SKM-1 treated with dmso at 0.1 percent for 144 hours (cell line): ENCODE measurements at regions not wholly inside any gene's neighbourhood (a gene's known extent, or its start where the extent isn't known, plus 50 kb on each side); places are given as distances from the start of the nearest gene placed in this dataset.

ENCODE experiments used
- DNase-seq: peaks from one replicate; lab custom pipeline; 2025; ENCODE audit not compliant: unreplicated experiment; lab: John Stamatoyannopoulos, UW

DNA sequence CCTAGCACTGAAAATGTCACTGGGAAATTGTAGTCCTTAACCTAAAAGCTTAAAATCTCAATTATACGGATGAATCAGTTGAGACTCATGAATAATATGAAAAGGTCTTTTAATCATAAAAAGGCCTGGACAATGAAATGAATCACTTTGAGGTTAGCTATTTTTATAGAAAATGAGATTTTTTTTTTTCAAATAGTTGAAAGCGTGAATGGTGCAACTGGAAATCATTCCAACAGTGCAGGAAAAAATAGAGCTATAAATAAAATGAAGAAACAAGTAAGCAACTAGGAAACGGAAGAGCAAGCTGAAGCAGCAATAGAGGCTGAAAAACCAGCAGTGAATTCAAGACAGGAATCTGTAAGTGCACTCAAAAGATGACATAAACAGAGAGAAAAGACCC, 142.9 kb downstream of the BACH1 start:
- DNase-seq = no peak

DNA sequence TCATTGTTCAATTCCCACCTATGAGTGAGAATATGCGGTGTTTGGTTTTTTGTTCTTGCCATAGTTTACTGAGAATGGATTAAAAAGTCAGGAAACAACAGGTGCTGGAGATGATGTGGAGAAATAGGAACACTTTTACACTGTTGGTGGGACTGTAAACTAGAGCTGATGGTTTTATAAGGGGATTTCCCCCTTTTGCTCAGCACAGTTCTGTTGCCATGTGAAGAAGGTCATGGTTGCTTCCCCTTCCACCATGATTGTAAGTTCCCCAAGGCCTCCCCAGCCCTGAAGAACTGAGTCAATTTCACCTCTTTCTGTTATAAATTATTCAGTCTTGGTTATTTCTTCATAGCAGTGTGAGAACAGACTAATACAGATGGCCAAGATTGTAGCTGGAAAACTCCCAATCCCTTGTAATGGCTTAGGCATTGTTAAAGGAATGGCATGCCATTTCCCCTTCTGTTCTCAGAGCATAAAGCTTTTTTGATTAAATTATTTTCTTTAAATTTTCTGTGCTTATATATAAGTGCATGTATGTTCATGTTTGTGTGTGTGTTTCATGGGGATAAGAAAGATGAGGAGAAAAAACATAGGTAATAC, 144.8 kb downstream of the BACH1 start:
- DNase-seq = no peak

DNA sequence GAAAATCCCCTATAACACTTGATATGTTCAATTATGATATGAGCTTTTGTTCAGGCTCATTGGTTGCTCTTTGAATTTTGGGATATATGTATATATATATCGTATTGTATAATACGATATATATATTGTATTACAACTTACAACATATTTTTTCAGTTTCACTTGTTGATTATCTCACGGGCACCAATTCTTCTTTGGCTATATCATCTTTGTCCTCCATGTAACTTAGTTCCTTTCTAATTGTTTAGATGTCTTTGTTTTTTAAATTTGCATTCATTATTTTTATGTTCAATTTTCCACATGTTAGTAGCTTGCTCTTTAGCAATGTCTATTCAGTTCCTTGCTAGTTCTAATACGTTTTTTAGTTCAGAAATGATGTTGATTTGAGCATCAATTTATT, 150.0 kb downstream of the BACH1 start:
- DNase-seq = no peak

DNA sequence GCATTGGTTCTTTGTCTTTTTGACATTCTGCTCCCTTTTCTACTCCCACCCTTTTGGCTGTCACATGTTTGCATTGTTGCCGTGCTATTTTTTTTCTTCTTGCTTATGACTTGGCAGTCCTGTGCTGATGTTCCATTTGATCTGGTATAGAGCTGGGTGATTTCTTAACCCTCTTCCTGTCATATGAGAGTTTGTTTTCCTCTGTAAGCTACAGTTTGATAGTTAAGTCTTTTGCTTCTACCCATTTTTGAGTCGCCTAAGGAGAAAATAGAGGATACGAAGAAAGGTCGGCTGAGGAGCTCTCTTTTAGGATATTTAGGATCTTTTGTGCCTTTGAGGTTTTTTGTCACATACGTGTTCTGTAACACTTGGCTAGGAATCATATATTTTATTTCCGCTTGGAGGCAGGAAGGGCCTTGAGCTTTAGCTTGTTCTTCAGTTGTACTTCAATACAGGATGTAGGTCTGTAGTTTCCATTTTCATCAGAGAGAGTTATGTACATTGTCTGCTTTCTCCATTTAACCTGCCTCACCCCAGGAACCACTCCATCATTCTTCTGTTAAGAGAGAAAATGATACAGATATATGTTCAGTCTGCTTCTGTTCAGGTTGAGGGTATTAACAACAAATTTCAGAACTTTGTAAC, 150.7 kb downstream of the BACH1 start:
- DNase-seq = no peak

DNA sequence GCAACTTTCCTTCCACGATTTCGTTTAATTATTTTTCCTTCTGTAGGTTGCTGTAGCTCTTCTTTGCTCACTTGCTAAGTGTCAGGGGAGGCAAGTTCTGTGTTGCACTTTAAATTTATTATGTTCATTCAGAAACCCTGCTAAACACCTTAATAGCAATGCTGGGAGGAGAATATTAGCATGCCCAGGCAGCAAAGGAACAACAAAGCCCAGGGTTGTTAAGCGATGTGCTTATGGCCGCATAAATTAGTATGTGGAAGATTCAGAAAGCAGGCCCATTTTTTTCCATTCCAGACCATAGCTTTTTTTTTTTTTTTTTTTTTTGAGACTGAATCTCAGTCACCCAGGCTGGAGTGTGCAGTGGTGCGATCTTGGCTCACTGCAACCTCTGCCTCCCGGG, 151.3 kb downstream of the BACH1 start:
- no peak for DNase-seq

DNA sequence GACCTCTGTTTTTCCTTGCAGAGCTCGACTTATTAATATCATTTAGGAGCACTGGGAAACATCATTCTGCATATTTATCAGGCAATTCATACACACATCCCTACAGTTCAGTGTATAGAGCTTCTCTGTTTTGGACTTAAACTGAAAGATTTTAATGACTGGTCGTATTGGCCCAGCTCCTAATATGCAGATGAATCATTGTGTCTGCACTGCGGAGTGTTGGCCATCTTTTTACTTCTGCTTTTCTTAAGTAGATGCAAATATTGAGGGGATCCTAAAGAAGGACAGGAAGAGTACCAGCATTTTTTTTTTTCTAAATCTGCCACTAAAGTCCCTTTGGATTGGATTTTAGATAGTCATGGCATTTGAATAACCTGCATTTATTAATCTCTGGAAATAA, 154.8 kb downstream of the BACH1 start:
- no peak for DNase-seq

DNA sequence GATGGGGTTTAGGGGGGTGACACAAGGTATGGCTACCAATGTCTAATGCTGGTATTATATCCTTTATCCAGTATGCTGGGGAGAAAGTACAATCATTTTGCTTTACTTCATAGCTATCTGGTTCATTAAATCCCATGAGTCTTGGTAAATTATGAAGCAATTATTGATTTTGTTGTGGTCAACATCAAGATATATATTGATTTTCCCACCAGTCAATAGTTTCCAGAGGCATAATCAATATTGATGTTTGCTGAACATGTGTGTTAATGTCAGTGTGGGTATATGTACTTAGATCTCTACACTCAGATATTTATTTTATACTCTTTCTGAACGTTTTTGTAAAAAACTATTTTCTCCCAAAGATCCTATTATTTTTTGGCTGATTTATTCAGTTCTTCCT, 155.5 kb downstream of the BACH1 start:
- no peak for DNase-seq

DNA sequence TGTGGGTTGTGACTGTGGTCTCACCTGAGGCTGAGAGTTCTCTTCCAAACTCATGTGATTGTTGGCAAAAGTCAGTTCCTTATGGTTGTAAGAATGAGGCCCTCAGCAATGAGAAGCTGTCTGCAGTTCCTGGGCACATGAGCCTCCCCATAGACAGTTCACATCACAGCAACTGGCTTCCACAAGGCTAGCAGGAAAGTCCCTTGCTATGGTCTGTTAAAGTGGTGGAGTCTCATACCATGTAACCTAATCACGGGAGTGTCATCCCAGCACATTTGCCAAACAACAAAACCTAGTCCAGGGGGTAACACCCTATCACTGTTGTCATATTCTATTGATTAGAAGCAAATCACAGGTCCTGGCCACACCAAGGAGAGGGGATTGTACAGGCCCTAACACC, 163.8 kb downstream of the BACH1 start:
- no peak for DNase-seq

DNA sequence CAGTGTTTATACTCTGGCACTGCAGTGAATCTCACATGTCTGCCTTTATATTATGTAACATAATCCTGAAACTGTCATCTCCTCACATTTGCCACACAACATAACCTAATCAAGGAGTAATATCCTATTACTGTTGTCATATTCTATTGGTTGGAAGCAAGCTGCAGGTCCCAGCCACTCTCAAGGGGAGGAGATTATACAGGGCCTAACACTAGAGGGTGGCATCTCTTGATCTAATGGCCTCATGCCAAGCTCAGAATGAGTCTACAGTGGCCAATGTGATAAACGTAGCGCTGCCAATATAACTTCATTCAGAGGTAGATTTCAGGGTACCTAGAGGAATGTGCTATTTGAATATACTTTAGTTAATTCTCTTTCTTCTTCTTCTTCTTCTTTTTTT, 166.8 kb downstream of the BACH1 start:
- DNase-seq = no peak

DNA sequence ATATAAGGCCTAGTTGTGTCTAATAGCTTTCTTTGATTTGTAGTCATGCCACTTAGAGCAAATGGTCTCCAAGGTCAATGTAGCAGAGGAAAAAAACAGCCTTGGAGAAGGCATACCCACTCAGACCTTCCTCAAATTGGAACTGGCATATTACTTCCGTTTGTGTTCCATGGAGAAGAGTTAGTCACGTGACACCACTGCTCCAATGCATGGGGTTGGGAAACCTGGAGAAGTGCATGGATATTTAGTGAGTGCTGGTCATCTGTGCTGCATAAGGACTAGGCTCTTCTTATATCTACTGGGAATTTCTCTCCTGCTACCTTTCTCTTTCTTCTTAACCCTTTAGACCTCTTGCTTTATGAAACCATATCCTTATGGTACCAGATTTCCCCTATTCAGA, 167.8 kb downstream of the BACH1 start:
- DNase-seq = no peak

DNA sequence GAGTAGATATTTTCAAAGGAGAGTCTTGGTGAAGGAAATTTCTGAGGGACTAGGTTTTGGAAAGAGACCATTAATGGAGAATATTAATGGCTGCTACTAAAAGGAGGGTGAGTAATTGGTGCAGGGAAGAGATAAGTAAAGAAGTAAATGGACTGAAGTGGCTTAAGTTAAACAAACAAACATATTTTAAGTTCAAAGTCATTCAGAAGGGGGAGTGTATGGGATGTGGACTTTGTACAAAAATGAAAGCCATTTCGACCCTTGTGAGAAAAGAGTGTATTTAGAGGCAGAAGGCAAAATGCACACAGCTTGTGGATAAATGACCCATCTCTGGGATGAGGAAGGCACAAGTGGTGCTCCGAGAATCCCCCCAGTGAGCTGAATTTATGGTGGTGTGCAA, 171.7 kb downstream of the BACH1 start:
- no peak for DNase-seq

DNA sequence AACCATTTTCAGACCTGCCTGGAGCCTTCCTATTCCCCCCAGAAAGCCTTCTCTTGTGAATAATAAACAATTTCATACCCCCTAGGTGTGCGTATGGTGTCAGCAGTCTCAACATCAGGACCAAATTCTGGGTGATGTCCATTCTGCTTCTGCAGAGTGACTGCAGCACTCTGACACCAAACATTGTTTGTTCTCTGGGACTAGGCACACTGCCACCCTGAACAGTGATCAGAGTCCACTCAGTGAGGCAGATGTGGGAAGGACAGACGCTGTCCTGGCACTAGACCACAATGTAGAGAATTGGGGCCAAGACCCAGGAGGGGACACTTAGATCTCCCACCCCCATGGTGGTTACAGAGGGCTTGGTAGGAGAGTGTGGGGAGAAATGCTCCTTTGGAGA, 175.1 kb downstream of the BACH1 start:
- no peak for DNase-seq

DNA sequence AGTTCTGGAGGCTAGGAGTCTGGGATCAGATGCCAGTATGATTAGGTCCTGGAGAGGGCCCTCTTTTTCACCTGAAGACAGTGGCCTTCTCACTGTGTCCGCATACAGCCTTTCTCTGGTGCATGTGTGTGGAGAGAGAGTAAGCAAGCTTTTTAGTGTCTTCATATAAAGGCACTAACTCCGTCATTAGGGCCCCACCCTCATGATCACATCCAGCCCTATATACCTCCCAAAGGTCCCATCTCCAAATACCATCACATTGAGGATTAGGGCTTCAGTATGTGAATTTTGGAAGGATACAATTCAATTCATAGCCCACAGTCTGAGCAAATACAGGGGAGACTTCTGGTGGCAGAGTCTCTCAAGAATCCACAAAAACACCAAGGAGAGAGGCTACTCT, 176.6 kb downstream of the BACH1 start:
- DNase-seq = no peak

DNA sequence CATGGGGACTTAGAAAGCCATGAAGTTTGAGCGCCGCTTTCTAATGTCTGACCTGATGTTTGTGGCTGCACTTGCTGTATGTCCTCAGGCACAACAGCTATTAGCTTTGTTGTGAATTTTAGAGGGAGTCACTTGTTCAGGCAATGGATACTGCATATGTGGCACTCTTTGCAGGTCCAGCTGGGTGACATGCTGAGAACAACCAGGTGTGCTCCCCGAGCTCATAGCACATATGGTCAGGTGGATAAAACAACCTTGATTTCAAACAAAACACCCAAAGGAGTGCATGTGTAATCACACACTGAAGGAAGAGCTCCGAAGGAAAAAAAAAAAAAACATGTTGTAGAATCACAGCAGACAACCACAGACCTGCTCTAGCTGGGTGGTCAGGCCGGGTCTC, 178.6 kb downstream of the BACH1 start:
- no peak for DNase-seq

DNA sequence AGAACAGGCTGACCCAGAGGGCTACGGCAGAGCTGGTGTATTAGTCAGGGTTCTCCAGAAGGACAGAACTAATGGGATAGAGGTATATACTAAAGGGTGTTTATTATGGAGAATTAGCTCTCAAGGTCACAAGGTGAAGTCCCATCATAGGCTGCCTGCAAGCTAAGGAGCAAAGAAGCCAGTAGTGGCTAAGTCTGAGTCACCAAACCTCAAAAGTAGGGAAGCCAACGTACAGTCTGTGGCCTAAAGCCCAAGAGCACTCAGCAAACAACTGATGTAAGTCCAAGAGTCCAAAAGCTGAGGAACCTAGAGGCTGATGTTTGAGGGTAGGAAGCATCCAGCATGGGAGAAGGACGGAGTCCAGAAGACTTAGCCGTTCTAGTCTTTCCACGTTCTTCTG, 179.2 kb downstream of the BACH1 start:
- DNase-seq = no peak

DNA sequence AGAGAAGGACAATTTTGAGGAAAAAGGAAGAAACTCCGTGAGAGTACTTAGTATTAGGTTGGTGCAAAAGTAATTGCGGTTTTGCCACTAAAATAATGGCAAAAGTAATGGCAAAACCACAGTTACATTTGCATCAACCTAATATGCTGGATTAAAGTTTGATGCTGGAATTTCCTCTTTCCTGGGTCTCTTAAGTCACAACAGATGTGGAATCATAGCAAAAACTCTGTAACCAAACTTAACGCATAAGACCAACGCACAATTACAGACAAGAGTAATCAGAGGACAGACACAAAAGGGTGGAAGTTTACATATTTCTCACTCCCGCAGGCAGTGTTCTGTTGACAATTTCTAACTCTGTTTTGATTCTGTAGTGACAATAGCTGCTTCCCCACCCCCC, 182.4 kb downstream of the BACH1 start:
- no peak for DNase-seq

DNA sequence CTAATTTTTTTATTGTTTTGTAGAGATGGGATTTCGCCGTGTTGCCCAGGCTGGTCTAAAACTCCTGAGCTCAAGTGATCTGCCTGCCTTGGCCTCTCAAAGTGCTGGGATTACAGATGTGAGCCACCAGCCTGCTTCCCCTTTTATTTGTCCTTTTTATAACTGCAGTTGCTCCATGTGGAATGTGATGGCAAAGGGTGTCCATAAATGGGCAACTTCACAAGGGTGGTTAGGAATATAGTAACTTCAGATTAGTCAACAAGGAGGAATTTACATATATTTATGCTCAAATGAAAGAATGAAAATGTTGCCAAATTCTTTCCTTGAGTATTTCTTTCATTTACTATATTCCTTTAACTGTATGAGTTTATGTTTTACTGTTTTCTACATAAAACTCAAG, 182.9 kb downstream of the BACH1 start:
- no peak for DNase-seq

DNA sequence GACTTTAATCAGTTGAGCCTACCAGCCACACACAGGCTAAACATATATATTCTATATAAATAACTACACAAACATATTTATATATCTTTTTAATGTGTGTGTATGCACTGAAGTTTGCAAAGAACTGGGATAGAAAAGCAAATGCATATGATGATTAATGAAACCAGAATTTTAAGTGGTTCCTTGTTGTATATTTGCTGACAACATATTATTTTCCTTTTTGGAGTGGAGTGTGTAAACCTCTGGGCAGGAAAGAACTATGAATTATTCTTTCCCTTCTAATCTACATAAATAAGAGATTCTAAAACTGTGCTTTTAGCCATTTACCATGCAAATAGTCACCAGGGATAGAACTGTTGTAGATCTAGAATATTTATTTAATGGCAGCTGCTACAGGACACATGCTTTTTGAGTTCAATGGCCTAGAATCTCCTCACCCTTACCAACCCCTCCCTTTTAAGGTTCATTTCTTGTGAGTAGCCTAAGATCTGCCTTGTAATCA, 187.6 kb downstream of the BACH1 start:
- DNase-seq = no peak
